ENCODE measurements at regions not wholly inside any gene's neighbourhood (a gene's known extent, or its start where the extent isn't known, plus 50 kb on each side); places are given as distances from the start of the nearest gene placed in this dataset.

- no peak for DNase-seq (ENCODE audit: low read depth in 3 of 3)
Observed at GRCh38 chr14:87879389-87879788, 113.6 kb downstream of the GALC start.

- DNase-seq (ENCODE audit: low read depth in 3 of 3), result no peak
Observed at GRCh38 chr14:87878959-87879358, 114.0 kb downstream of the GALC start.

GRCh38 chr14:87877877-87878276 lies 115.1 kb downstream of the GALC start:
- DNase-seq (ENCODE audit: low read depth in 3 of 3), result no peak

- no peak for DNase-seq (ENCODE audit: low read depth in 3 of 3)
Observed at GRCh38 chr14:87874676-87875075, 118.3 kb downstream of the GALC start.

- DNase-seq (ENCODE audit: low read depth in 3 of 3), result no peak
Observed at GRCh38 chr14:87873741-87874140, 119.2 kb downstream of the GALC start.

GRCh38 chr14:87869619-87870583 lies 123.1 kb downstream of the GALC start:
- no peak for DNase-seq (ENCODE audit: low read depth in 3 of 3)

- DNase-seq (ENCODE audit: low read depth in 3 of 3), result no peak
Observed at GRCh38 chr14:87868920-87869319, 124.1 kb downstream of the GALC start.

- DNase-seq (ENCODE audit: low read depth in 3 of 3), result no peak
Observed at GRCh38 chr14:87866116-87866515, 126.9 kb downstream of the GALC start.

- DNase-seq (ENCODE audit: low read depth in 3 of 3), result no peak
Observed at GRCh38 chr14:87864356-87865270, 128.4 kb downstream of the GALC start.

- no peak for DNase-seq (ENCODE audit: low read depth in 3 of 3)
Observed at GRCh38 chr14:87863047-87863446, 129.9 kb downstream of the GALC start.

GRCh38 chr14:87852107-87852506 lies 140.9 kb downstream of the GALC start:
- no peak for DNase-seq (ENCODE audit: low read depth in 3 of 3)

GRCh38 chr14:87851190-87851589 lies 141.8 kb downstream of the GALC start:
- no peak for DNase-seq (ENCODE audit: low read depth in 3 of 3)

- DNase-seq (ENCODE audit: low read depth in 3 of 3), result no peak
Observed at GRCh38 chr14:87847216-87847755, 145.7 kb downstream of the GALC start.

GRCh38 chr14:87840906-87841305 lies 152.1 kb downstream of the GALC start:
- no peak for DNase-seq (ENCODE audit: low read depth in 3 of 3)

- DNase-seq (ENCODE audit: low read depth in 3 of 3), result no peak
Observed at GRCh38 chr14:87838931-87839330, 154.1 kb downstream of the GALC start.

- no peak for DNase-seq (ENCODE audit: low read depth in 3 of 3)
Observed at GRCh38 chr14:87837296-87837695, 155.7 kb downstream of the GALC start.

- DNase-seq (ENCODE audit: low read depth in 3 of 3), result no peak
Observed at GRCh38 chr14:87834594-87834993, 158.4 kb downstream of the GALC start.

GRCh38 chr14:87833026-87833425 lies 160.0 kb downstream of the GALC start:
- DNase-seq (ENCODE audit: low read depth in 3 of 3), result no peak

- no peak for DNase-seq (ENCODE audit: low read depth in 3 of 3)
Observed at GRCh38 chr14:87830443-87831096, 162.4 kb downstream of the GALC start.

GRCh38 chr14:87829543-87829942 lies 163.4 kb downstream of the GALC start:
- DNase-seq (ENCODE audit: low read depth in 3 of 3), result no peak

- DNase-seq (ENCODE audit: low read depth in 3 of 3), result no peak
Observed at GRCh38 chr14:87824266-87824665, 168.7 kb downstream of the GALC start.

GRCh38 chr14:87816416-87816815 lies 176.6 kb downstream of the GALC start:
- no peak for DNase-seq (ENCODE audit: low read depth in 3 of 3)
